ENCODE measurements at regions not wholly inside any gene's neighbourhood (a gene's known extent, or its start where the extent isn't known, plus 50 kb on each side); places are given as distances from the start of the nearest gene placed in this dataset.
"Not testable (repeated sequence)": the region's sequence is repeated elsewhere in the genome, so short reads cannot be mapped to it uniquely, and the experiment has no call there.

GRCh38 chr4:31682796-31683195 is 962.6 kb downstream of the PCDH7 start:
- Mint-ChIP-seq H3K36me3 (ENCODE audit: insufficient read depth) (no peaks in the 10 kb centered on the region), H3K4me1 (no peaks in the 10 kb centered on the region), H3K27me3 (no peaks in the 10 kb centered on the region), H3K4me3 (no peak overlapping the region), H3K27ac (ENCODE audit: low read depth) (no peak overlapping the region), H3K9me3 (no peaks in the 10 kb centered on the region)
- ATAC-seq (replicated peaks; ENCODE audit: extremely low read depth, poor library complexity, severe bottlenecking) (no peak), DNase-seq (ENCODE audit: low spot score in 2 of 2) (no peak)

- no peak overlapping the region for H3K27ac Mint-ChIP-seq (ENCODE audit: low read depth)
- no peaks in the 10 kb centered on the region for H3K4me1 Mint-ChIP-seq
- no peak overlapping the region for H3K4me3 Mint-ChIP-seq
- peaks cover 4% of the 10 kb centered on the region for H3K9me3 Mint-ChIP-seq
- ATAC-seq (replicated peaks; ENCODE audit: extremely low read depth, poor library complexity, severe bottlenecking) (no peak), DNase-seq (ENCODE audit: low spot score in 2 of 2) (no peak)
- no peaks in the 10 kb centered on the region for H3K36me3 Mint-ChIP-seq (ENCODE audit: insufficient read depth)
- no peaks in the 10 kb centered on the region for H3K27me3 Mint-ChIP-seq
Measured at GRCh38 chr4:31687717-31688342, 967.7 kb downstream of the PCDH7 start.

- no peak for ATAC-seq (replicated peaks; ENCODE audit: extremely low read depth, poor library complexity, severe bottlenecking)
- H3K4me1 Mint-ChIP-seq, result no peaks in the 10 kb centered on the region
- H3K27me3 Mint-ChIP-seq, result no peaks in the 10 kb centered on the region
- DNase-seq (ENCODE audit: low spot score in 2 of 2), result no peak
- no peak overlapping the region for H3K27ac Mint-ChIP-seq (ENCODE audit: low read depth)
- no peak overlapping the region for H3K4me3 Mint-ChIP-seq
- H3K36me3 Mint-ChIP-seq (ENCODE audit: insufficient read depth), result no peaks in the 10 kb centered on the region
- peaks cover 9% of the 10 kb centered on the region for H3K9me3 Mint-ChIP-seq
Measured at GRCh38 chr4:31692399-31692940, 972.3 kb downstream of the PCDH7 start.

- H3K4me1 Mint-ChIP-seq, result no peaks in the 10 kb centered on the region
- no peak overlapping the region for H3K4me3 Mint-ChIP-seq
- no peak for ATAC-seq (replicated peaks; ENCODE audit: extremely low read depth, poor library complexity, severe bottlenecking)
Measured at GRCh38 chr4:31701256-31701655, 981.1 kb downstream of the PCDH7 start.

GRCh38 chr4:31702326-31702725 is 982.2 kb downstream of the PCDH7 start:
- H3K27ac Mint-ChIP-seq (ENCODE audit: low read depth), result no peak overlapping the region
- no peaks in the 10 kb centered on the region for H3K36me3 Mint-ChIP-seq (ENCODE audit: insufficient read depth)
- H3K9me3 Mint-ChIP-seq, result peaks cover 6% of the 10 kb centered on the region
- no peak overlapping the region for H3K4me3 Mint-ChIP-seq
- DNase-seq (ENCODE audit: low spot score in 2 of 2), result no peak
- ATAC-seq (replicated peaks; ENCODE audit: extremely low read depth, poor library complexity, severe bottlenecking), result no peak
- no peaks in the 10 kb centered on the region for H3K27me3 Mint-ChIP-seq
- H3K4me1 Mint-ChIP-seq, result no peaks in the 10 kb centered on the region

More at GRCh38 chr4:31701256-31701655, 981.1 kb downstream of the PCDH7 start:
- DNase-seq (ENCODE audit: low spot score in 2 of 2), result no peak
- Mint-ChIP-seq H3K27ac (ENCODE audit: low read depth) (no peak overlapping the region), H3K36me3 (ENCODE audit: insufficient read depth) (no peaks in the 10 kb centered on the region), H3K9me3 (peaks cover 6% of the 10 kb centered on the region), H3K27me3 (no peaks in the 10 kb centered on the region)

- DNase-seq (ENCODE audit: low spot score in 2 of 2), result no peak
- H3K4me3 Mint-ChIP-seq, result no peak overlapping the region
- H3K27ac Mint-ChIP-seq (ENCODE audit: low read depth), result no peak overlapping the region
- ATAC-seq (replicated peaks; ENCODE audit: extremely low read depth, poor library complexity, severe bottlenecking), result no peak
- H3K27me3 Mint-ChIP-seq, result no peaks in the 10 kb centered on the region
- no peaks in the 10 kb centered on the region for H3K4me1 Mint-ChIP-seq
- H3K36me3 Mint-ChIP-seq (ENCODE audit: insufficient read depth), result no peaks in the 10 kb centered on the region
- H3K9me3 Mint-ChIP-seq, result peaks cover 23% of the 10 kb centered on the region
Measured at GRCh38 chr4:31714238-31714637, 994.1 kb downstream of the PCDH7 start.

GRCh38 chr4:31715302-31715701 is 995.1 kb downstream of the PCDH7 start:
- Mint-ChIP-seq H3K36me3 (ENCODE audit: insufficient read depth) (no peaks in the 10 kb centered on the region), H3K4me1 (no peaks in the 10 kb centered on the region), H3K27me3 (no peaks in the 10 kb centered on the region), H3K9me3 (peaks cover 24% of the 10 kb centered on the region), H3K27ac (ENCODE audit: low read depth) (no peak overlapping the region), H3K4me3 (no peak overlapping the region)
- ATAC-seq (replicated peaks; ENCODE audit: extremely low read depth, poor library complexity, severe bottlenecking) (no peak), DNase-seq (ENCODE audit: low spot score in 2 of 2) (no peak)

DNA sequence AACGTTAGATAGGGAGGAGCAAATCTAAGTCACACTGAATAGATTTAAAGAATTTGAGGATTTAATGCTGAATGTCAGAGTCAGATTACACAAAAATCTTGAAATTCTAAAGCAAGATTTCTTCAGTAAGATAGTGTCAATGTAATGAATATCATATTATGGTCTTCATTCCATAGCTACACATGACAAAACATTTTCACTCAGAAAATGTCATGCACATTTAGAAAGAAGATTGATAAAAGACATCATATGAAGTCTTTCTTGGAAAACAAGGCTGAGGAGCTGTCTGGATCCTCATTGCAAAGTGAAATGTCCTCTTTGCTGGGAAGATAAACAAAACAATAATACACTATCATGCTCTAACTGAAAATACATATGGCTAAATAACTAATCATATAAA is 1006.9 kb downstream of the PCDH7 start:
- ATAC-seq (replicated peaks; ENCODE audit: extremely low read depth, poor library complexity, severe bottlenecking), result no peak
- peaks cover 6% of the 10 kb centered on the region for H3K9me3 Mint-ChIP-seq

DNA sequence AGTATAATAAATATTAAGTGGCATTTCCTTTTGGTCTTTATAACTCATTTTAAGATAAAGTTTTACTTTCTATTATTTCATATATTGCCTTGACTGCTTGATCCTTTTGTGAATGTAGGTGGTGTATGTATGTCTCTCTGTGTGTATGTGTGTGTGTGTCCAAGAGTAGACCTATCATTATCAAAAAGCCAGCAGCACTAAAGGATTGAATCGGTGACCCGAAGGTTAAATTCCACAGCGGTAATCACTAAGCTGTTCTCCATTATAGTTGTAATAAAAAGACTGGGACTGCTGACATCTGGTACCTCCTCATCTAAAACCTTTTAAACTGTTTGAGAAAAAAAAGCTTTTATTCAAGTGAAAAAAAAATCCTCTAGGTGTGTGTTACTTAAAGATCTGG is 1014.8 kb downstream of the PCDH7 start:
- Mint-ChIP-seq H3K9me3 (no peaks in the 10 kb centered on the region), H3K27ac (ENCODE audit: low read depth) (no peak overlapping the region), H3K4me3 (no peak overlapping the region)

More for the DNA sequence above, 1006.9 kb downstream of the PCDH7 start:
- Mint-ChIP-seq H3K27me3 (no peaks in the 10 kb centered on the region), H3K4me3 (no peak overlapping the region), H3K27ac (ENCODE audit: low read depth) (no peak overlapping the region), H3K36me3 (ENCODE audit: insufficient read depth) (no peaks in the 10 kb centered on the region), H3K4me1 (no peaks in the 10 kb centered on the region)
- DNase-seq (ENCODE audit: low spot score in 2 of 2), result no peak

GRCh38 chr4:31737419-31737818 is 1017.2 kb downstream of the PCDH7 start:
- Mint-ChIP-seq H3K27ac (ENCODE audit: low read depth) (no peak overlapping the region), H3K4me1 (no peaks in the 10 kb centered on the region), H3K27me3 (no peaks in the 10 kb centered on the region), H3K9me3 (peaks cover 7% of the 10 kb centered on the region), H3K4me3 (no peak overlapping the region), H3K36me3 (ENCODE audit: insufficient read depth) (no peaks in the 10 kb centered on the region)
- DNase-seq (ENCODE audit: low spot score in 2 of 2) (no peak), ATAC-seq (replicated peaks; ENCODE audit: extremely low read depth, poor library complexity, severe bottlenecking) (no peak)

More for the DNA sequence above, 1014.8 kb downstream of the PCDH7 start:
- DNase-seq (ENCODE audit: low spot score in 2 of 2), result no peak
- Mint-ChIP-seq H3K27me3 (no peaks in the 10 kb centered on the region), H3K4me1 (no peaks in the 10 kb centered on the region), H3K36me3 (ENCODE audit: insufficient read depth) (no peaks in the 10 kb centered on the region)
- ATAC-seq (replicated peaks; ENCODE audit: extremely low read depth, poor library complexity, severe bottlenecking), result no peak

- H3K4me1 Mint-ChIP-seq, result no peaks in the 10 kb centered on the region
- peaks cover 12% of the 10 kb centered on the region for H3K9me3 Mint-ChIP-seq
- no peaks in the 10 kb centered on the region for H3K27me3 Mint-ChIP-seq
- H3K27ac Mint-ChIP-seq (ENCODE audit: low read depth), result no peak overlapping the region
- H3K4me3 Mint-ChIP-seq, result no peak overlapping the region
- ATAC-seq (replicated peaks; ENCODE audit: extremely low read depth, poor library complexity, severe bottlenecking) (no peak), DNase-seq (ENCODE audit: low spot score in 2 of 2) (no peak)
- H3K36me3 Mint-ChIP-seq (ENCODE audit: insufficient read depth), result no peaks in the 10 kb centered on the region
Measured at GRCh38 chr4:31741326-31741725, 1021.2 kb downstream of the PCDH7 start.

- Mint-ChIP-seq H3K4me1 (no peaks in the 10 kb centered on the region), H3K27ac (ENCODE audit: low read depth) (no peak overlapping the region)
Measured at GRCh38 chr4:31748382-31748781, 1028.2 kb downstream of the PCDH7 start.

GRCh38 chr4:31750581-31750980 is 1030.4 kb downstream of the PCDH7 start:
- ATAC-seq (replicated peaks; ENCODE audit: extremely low read depth, poor library complexity, severe bottlenecking); H3K4me3 Mint-ChIP-seq; H3K27me3 Mint-ChIP-seq; DNase-seq (ENCODE audit: low spot score in 2 of 2); H3K4me1 Mint-ChIP-seq; H3K36me3 Mint-ChIP-seq (ENCODE audit: insufficient read depth); H3K27ac Mint-ChIP-seq (ENCODE audit: low read depth): not testable (repeated sequence)
- peaks cover 11% of the 10 kb centered on the region for H3K9me3 Mint-ChIP-seq

More at GRCh38 chr4:31748382-31748781, 1028.2 kb downstream of the PCDH7 start:
- Mint-ChIP-seq H3K36me3 (ENCODE audit: insufficient read depth) (no peaks in the 10 kb centered on the region), H3K9me3 (peaks cover 13% of the 10 kb centered on the region), H3K4me3 (no peak overlapping the region), H3K27me3 (no peaks in the 10 kb centered on the region)
- DNase-seq (ENCODE audit: low spot score in 2 of 2) (no peak), ATAC-seq (replicated peaks; ENCODE audit: extremely low read depth, poor library complexity, severe bottlenecking) (no peak)
